ENCODE measurements at regions not wholly inside any gene's neighbourhood (a gene's known extent, or its start where the extent isn't known, plus 50 kb on each side); places are given as distances from the start of the nearest gene placed in this dataset.

- Histone ChIP-seq H3K36me3 (ENCODE audit: control insufficient read depth, insufficient read depth, low read length) (no peaks in the 10 kb centered on the region), H3K27me3 (ENCODE audit: control insufficient read depth, insufficient read depth, low read length) (no peaks in the 10 kb centered on the region), H3K4me1 (ENCODE audit: control insufficient read depth, insufficient read depth, low read length) (no peaks in the 10 kb centered on the region), H3K9me3 (ENCODE audit: control insufficient read depth, insufficient read depth, low read length) (no peaks in the 10 kb centered on the region), H3K4me3 (ENCODE audit: low read length) (no peak overlapping the region), H3K27ac (ENCODE audit: low read length) (no peak overlapping the region)
- whole genome bisulfite sequencing (ENCODE audit: insufficient coverage, insufficient read length), result no CpG with 5 or more reads among the region's 2 CpGs
- DNase-seq (ENCODE audit: low read depth, low spot score), result no peak
Observed at GRCh38 chr18:72273025-72273424, 271.1 kb downstream of the CBLN2 start.

- no peak for DNase-seq (ENCODE audit: low read depth, low spot score)
- no CpG with 5 or more reads among the region's 2 CpGs for WGBS (ENCODE audit: insufficient coverage, insufficient read length)
Observed at GRCh38 chr18:72261590-72261989, 282.6 kb downstream of the CBLN2 start.

DNA sequence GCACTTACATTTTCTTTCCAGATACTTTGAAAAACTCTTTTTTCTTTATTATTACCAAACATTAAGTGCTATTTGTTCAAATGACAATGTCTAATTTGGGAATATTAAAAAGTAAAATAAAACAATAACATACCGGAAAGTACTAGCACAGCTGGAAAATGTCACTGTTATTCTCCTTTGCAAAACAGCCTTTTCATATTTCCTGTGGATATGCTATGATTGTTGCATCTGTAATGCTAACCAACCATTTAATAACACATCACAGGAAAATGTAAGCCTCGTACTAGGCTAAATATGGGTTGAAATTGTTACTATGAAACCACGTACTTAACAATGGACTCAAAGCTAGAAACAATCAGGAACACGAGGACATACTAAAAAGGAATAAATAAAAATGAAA lies 298.1 kb downstream of the CBLN2 start:
- no peaks in the 10 kb centered on the region for H3K9me3 ChIP-seq (ENCODE audit: control insufficient read depth, insufficient read depth, low read length)
- H3K27me3 ChIP-seq (ENCODE audit: control insufficient read depth, insufficient read depth, low read length), result no peaks in the 10 kb centered on the region
- WGBS (ENCODE audit: insufficient coverage, insufficient read length), result no CpG with 5 or more reads among the region's 4 CpGs
- no peak for DNase-seq (ENCODE audit: low read depth, low spot score)
- H3K36me3 ChIP-seq (ENCODE audit: control insufficient read depth, insufficient read depth, low read length), result no peaks in the 10 kb centered on the region
- H3K4me3 ChIP-seq (ENCODE audit: low read length), result no peak overlapping the region
- no peak overlapping the region for H3K27ac ChIP-seq (ENCODE audit: low read length)
- no peaks in the 10 kb centered on the region for H3K4me1 ChIP-seq (ENCODE audit: control insufficient read depth, insufficient read depth, low read length)

More at GRCh38 chr18:72261590-72261989, 282.6 kb downstream of the CBLN2 start:
- Histone ChIP-seq H3K4me1 (ENCODE audit: control insufficient read depth, insufficient read depth, low read length) (no peaks in the 10 kb centered on the region), H3K36me3 (ENCODE audit: control insufficient read depth, insufficient read depth, low read length) (no peaks in the 10 kb centered on the region), H3K27ac (ENCODE audit: low read length) (no peak overlapping the region), H3K9me3 (ENCODE audit: control insufficient read depth, insufficient read depth, low read length) (no peaks in the 10 kb centered on the region), H3K27me3 (ENCODE audit: control insufficient read depth, insufficient read depth, low read length) (no peaks in the 10 kb centered on the region), H3K4me3 (ENCODE audit: low read length) (no peak overlapping the region)

GRCh38 chr18:72235422-72235821 lies 308.7 kb downstream of the CBLN2 start:
- Histone ChIP-seq H3K4me3 (ENCODE audit: low read length) (no peak overlapping the region), H3K36me3 (ENCODE audit: control insufficient read depth, insufficient read depth, low read length) (no peaks in the 10 kb centered on the region), H3K27ac (ENCODE audit: low read length) (no peak overlapping the region), H3K9me3 (ENCODE audit: control insufficient read depth, insufficient read depth, low read length) (no peaks in the 10 kb centered on the region), H3K27me3 (ENCODE audit: control insufficient read depth, insufficient read depth, low read length) (no peaks in the 10 kb centered on the region), H3K4me1 (ENCODE audit: control insufficient read depth, insufficient read depth, low read length) (peaks cover 2% of the 10 kb centered on the region; the same call in 1 of the 2 replicates)
- WGBS (ENCODE audit: insufficient coverage, insufficient read length), result no CpG with 5 or more reads among the region's 2 CpGs
- no peak for DNase-seq (ENCODE audit: low read depth, low spot score)

GRCh38 chr18:72233106-72233505 lies 311.0 kb downstream of the CBLN2 start:
- H3K27ac ChIP-seq (ENCODE audit: low read length), result no peak overlapping the region
- no CpG with 5 or more reads among the region's 4 CpGs for whole genome bisulfite sequencing (ENCODE audit: insufficient coverage, insufficient read length)
- no peaks in the 10 kb centered on the region for H3K9me3 ChIP-seq (ENCODE audit: control insufficient read depth, insufficient read depth, low read length)
- H3K27me3 ChIP-seq (ENCODE audit: control insufficient read depth, insufficient read depth, low read length), result no peaks in the 10 kb centered on the region
- no peak overlapping the region for H3K4me3 ChIP-seq (ENCODE audit: low read length)
- H3K4me1 ChIP-seq (ENCODE audit: control insufficient read depth, insufficient read depth, low read length), result peaks cover 2% of the 10 kb centered on the region; the same call in 1 of the 2 replicates
- no peak for DNase-seq (ENCODE audit: low read depth, low spot score)
- H3K36me3 ChIP-seq (ENCODE audit: control insufficient read depth, insufficient read depth, low read length), result no peaks in the 10 kb centered on the region

DNA sequence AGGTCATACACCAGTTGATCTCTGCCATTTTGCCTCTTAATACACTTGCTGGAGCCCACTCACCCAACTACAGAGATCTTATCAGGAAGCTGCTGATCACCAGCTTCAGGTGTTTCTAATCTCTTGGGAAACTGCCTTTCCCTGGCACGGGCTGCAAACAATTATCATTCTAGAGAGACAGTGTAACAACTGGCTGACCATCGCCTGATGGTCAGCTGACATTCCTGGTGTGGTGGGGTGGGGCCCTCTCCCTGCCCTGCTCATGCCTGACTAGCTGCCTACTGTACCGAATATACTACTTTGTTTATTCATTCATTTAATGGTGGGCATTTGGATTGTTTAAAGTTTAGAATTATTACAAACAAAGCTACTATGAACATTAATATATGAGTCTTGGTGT lies 311.5 kb downstream of the CBLN2 start:
- H3K27ac ChIP-seq (ENCODE audit: low read length), result no peak overlapping the region
- H3K9me3 ChIP-seq (ENCODE audit: control insufficient read depth, insufficient read depth, low read length), result no peaks in the 10 kb centered on the region
- no CpG with 5 or more reads among the region's 3 CpGs for whole genome bisulfite sequencing (ENCODE audit: insufficient coverage, insufficient read length)

DNA sequence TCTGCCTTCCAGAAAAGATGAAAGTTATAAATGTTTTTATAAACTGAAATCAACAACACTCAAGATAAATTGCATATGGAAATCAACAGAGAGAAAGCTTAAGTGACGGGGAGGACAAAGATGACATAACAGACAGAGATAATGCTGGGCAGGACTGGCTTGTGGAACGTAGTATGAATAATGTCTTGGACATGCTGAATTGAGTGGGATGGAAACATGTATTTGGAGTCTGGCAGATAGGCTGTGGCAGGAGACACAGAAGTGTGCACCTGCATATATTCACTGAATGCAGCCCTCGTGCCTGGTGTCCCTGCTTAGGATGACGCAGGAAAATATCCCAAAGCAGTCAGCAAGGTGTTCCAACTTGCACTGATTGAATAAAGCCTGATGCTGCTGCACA lies 318.2 kb downstream of the CBLN2 start:
- Histone ChIP-seq H3K27ac (ENCODE audit: low read length) (no peak overlapping the region), H3K4me1 (ENCODE audit: control insufficient read depth, insufficient read depth, low read length) (no peaks in the 10 kb centered on the region), H3K4me3 (ENCODE audit: low read length) (no peak overlapping the region), H3K27me3 (ENCODE audit: control insufficient read depth, insufficient read depth, low read length) (no peaks in the 10 kb centered on the region), H3K36me3 (ENCODE audit: control insufficient read depth, insufficient read depth, low read length) (no peaks in the 10 kb centered on the region), H3K9me3 (ENCODE audit: control insufficient read depth, insufficient read depth, low read length) (no peaks in the 10 kb centered on the region)
- DNase-seq (ENCODE audit: low read depth, low spot score), result no peak
- no CpG with 5 or more reads among the region's 4 CpGs for WGBS (ENCODE audit: insufficient coverage, insufficient read length)

More for the DNA sequence above, 311.5 kb downstream of the CBLN2 start:
- H3K36me3 ChIP-seq (ENCODE audit: control insufficient read depth, insufficient read depth, low read length), result no peaks in the 10 kb centered on the region
- no peak overlapping the region for H3K4me3 ChIP-seq (ENCODE audit: low read length)
- H3K4me1 ChIP-seq (ENCODE audit: control insufficient read depth, insufficient read depth, low read length), result peaks cover 2% of the 10 kb centered on the region; the same call in 1 of the 2 replicates
- no peaks in the 10 kb centered on the region for H3K27me3 ChIP-seq (ENCODE audit: control insufficient read depth, insufficient read depth, low read length)
- no peak for DNase-seq (ENCODE audit: low read depth, low spot score)

- H3K4me1 ChIP-seq (ENCODE audit: control insufficient read depth, insufficient read depth, low read length), result no peaks in the 10 kb centered on the region
- no peak for DNase-seq (ENCODE audit: low read depth, low spot score)
- no peaks in the 10 kb centered on the region for H3K9me3 ChIP-seq (ENCODE audit: control insufficient read depth, insufficient read depth, low read length)
- no peak overlapping the region for H3K27ac ChIP-seq (ENCODE audit: low read length)
- no peaks in the 10 kb centered on the region for H3K27me3 ChIP-seq (ENCODE audit: control insufficient read depth, insufficient read depth, low read length)
- no CpG with 5 or more reads among the region's 1 CpG for WGBS (ENCODE audit: insufficient coverage, insufficient read length)
- no peaks in the 10 kb centered on the region for H3K36me3 ChIP-seq (ENCODE audit: control insufficient read depth, insufficient read depth, low read length)
- no peak overlapping the region for H3K4me3 ChIP-seq (ENCODE audit: low read length)
Observed at GRCh38 chr18:72223733-72224132, 320.4 kb downstream of the CBLN2 start.

DNA sequence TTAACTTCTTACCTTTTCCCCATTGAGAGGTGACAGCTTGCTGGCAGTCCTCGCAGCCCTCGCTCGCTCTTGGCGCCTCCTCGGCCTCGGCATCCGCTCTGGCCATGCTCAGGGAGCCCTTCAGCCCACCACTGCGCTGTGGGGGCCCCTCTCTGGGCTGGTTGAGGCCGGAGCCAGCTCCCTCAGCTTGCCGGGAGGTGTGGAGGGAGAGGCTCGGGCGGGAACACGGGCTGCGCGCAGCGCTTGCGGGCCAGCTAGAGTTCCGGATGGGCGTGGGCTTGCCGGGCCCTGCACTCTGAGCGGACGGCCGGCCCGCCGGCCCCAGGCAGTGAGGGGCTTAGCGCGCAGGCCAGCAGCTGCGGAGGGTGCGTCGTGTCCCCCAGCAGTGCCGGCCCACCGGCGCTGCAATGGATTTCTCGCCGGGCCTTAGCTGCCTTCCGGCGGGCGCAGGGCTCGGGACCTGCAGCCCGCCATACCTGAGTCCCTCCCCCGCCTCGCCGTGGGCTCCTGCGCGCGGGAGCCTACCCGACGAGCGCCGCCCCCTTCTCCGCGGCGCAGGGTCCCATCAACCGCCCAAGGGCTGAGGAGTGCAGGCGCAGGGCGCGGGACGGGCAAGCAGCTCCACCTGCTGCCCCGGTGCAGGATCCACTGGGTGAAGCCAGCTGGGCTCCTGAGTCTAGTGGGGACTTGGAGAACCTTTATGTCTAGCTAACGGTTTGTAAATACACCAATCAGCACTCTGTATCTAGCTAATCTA lies 335.0 kb downstream of the CBLN2 start:
- Histone ChIP-seq H3K36me3 (ENCODE audit: control insufficient read depth, insufficient read depth, low read length) (no peaks in the 10 kb centered on the region), H3K4me1 (ENCODE audit: control insufficient read depth, insufficient read depth, low read length) (no peaks in the 10 kb centered on the region), H3K4me3 (ENCODE audit: low read length) (no peak overlapping the region), H3K27ac (ENCODE audit: low read length) (no peak overlapping the region), H3K9me3 (ENCODE audit: control insufficient read depth, insufficient read depth, low read length) (0 out of 2 replicates have a peak, but pooled peaks cover 1% of the 10 kb centered on the region), H3K27me3 (ENCODE audit: control insufficient read depth, insufficient read depth, low read length) (no peaks in the 10 kb centered on the region)
- DNase-seq (ENCODE audit: low read depth, low spot score), result no peak
- no CpG with 5 or more reads among the region's 60 CpGs for WGBS (ENCODE audit: insufficient coverage, insufficient read length)

DNA sequence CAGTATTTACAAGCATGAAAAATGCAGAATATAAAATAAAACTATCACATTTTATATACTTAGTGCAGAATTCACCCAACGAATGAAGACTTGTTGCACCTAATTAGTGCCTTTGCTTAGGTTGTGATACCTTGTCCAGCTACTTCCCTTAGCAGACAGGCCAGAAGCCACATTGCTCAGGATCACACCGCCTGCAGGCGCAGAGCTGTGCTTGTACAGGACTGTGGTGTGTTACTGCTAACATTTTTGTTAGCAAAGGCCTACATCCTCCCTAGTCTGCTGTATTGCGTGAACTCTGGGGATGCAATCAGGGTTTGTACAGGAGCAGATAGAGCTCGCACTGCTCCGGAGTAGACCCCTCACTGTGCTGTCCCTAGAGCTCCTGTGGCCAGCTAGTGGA lies 336.9 kb downstream of the CBLN2 start:
- Histone ChIP-seq H3K27ac (ENCODE audit: low read length) (no peak overlapping the region), H3K9me3 (ENCODE audit: control insufficient read depth, insufficient read depth, low read length) (0 out of 2 replicates have a peak, but pooled peaks cover 1% of the 10 kb centered on the region), H3K4me1 (ENCODE audit: control insufficient read depth, insufficient read depth, low read length) (no peaks in the 10 kb centered on the region), H3K36me3 (ENCODE audit: control insufficient read depth, insufficient read depth, low read length) (no peaks in the 10 kb centered on the region), H3K4me3 (ENCODE audit: low read length) (no peak overlapping the region), H3K27me3 (ENCODE audit: control insufficient read depth, insufficient read depth, low read length) (no peaks in the 10 kb centered on the region)
- WGBS (ENCODE audit: insufficient coverage, insufficient read length), result no CpG with 5 or more reads among the region's 6 CpGs
- no peak for DNase-seq (ENCODE audit: low read depth, low spot score)

DNA sequence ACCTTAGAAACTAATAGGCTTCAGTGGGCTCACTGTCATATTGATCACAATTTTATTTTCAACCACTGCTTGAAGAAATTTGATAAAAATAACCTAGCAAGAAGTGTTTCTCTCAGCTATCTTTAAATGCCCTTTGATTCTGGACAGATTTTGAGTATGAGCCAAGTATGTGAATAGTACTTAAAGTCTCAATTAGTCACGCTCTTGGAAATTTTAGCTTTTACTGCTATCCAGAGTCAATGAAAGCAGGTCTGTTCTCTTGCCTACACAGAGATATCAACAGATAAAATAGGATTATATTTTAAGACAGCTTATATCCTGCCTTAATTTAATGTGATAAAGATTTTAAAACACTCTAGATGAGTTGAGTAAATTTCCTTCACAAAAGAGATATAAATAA lies 337.3 kb downstream of the CBLN2 start:
- no peak for DNase-seq (ENCODE audit: low read depth, low spot score)
- Histone ChIP-seq H3K4me3 (ENCODE audit: low read length) (no peak overlapping the region), H3K9me3 (ENCODE audit: control insufficient read depth, insufficient read depth, low read length) (0 out of 2 replicates have a peak, but pooled peaks cover 1% of the 10 kb centered on the region), H3K27me3 (ENCODE audit: control insufficient read depth, insufficient read depth, low read length) (no peaks in the 10 kb centered on the region), H3K4me1 (ENCODE audit: control insufficient read depth, insufficient read depth, low read length) (no peaks in the 10 kb centered on the region), H3K36me3 (ENCODE audit: control insufficient read depth, insufficient read depth, low read length) (no peaks in the 10 kb centered on the region), H3K27ac (ENCODE audit: low read length) (no peak overlapping the region)
- WGBS (ENCODE audit: insufficient coverage, insufficient read length), result no CpG with 5 or more reads among the region's 1 CpG
